ENCODE measurements at regions not wholly inside any gene's neighbourhood (a gene's known extent, or its start where the extent isn't known, plus 50 kb on each side); places are given as distances from the start of the nearest gene placed in this dataset.

GRCh38 chr6:133753756-133754155 lies 135.2 kb upstream of the TCF21 start:
- Histone ChIP-seq H3K4me3 (ENCODE audit: low read depth, low read length) (no peak overlapping the region), H3K4me2 (ENCODE audit: low read length) (no peak overlapping the region), H3K36me3 (ENCODE audit: control insufficient read depth, insufficient read depth, low read length) (no peaks in the 10 kb centered on the region), H3K27me3 (ENCODE audit: control insufficient read depth, insufficient read depth, low read length) (no peaks in the 10 kb centered on the region), H2AFZ (no peak overlapping the region), H3K9ac (no peak overlapping the region), H3K79me2 (no peaks in the 10 kb centered on the region), H3K9me3 (ENCODE audit: control insufficient read depth, low read length) (no peaks in the 10 kb centered on the region), H3K27ac (no peak overlapping the region), H3K4me1 (no peaks in the 10 kb centered on the region)
- TF ChIP-seq CTCF (IDR thresholded peaks at IDR 0.05), result no peak

- Histone ChIP-seq H3K4me1 (no peaks in the 10 kb centered on the region), H3K4me3 (ENCODE audit: low read depth, low read length) (no peak overlapping the region), H3K27me3 (ENCODE audit: control insufficient read depth, insufficient read depth, low read length) (no peaks in the 10 kb centered on the region), H3K9me3 (ENCODE audit: control insufficient read depth, low read length) (no peaks in the 10 kb centered on the region), H3K4me2 (ENCODE audit: low read length) (no peak overlapping the region), H3K9ac (no peak overlapping the region), H3K27ac (no peak overlapping the region), H3K36me3 (ENCODE audit: control insufficient read depth, insufficient read depth, low read length) (no peaks in the 10 kb centered on the region), H2AFZ (no peak overlapping the region), H3K79me2 (no peaks in the 10 kb centered on the region)
- TF ChIP-seq CTCF (IDR thresholded peaks at IDR 0.05), result no peak
These were observed 134.6 kb upstream of the TCF21 start for GRCh38 chr6:133754298-133754697.

GRCh38 chr6:133756078-133756695 lies 132.7 kb upstream of the TCF21 start:
- Histone ChIP-seq H3K9me3 (ENCODE audit: control insufficient read depth, low read length) (no peaks in the 10 kb centered on the region), H3K36me3 (ENCODE audit: control insufficient read depth, insufficient read depth, low read length) (no peaks in the 10 kb centered on the region), H3K79me2 (no peaks in the 10 kb centered on the region), H3K9ac (no peak overlapping the region), H3K27ac (no peak overlapping the region), H2AFZ (no peak overlapping the region), H3K4me1 (no peaks in the 10 kb centered on the region), H3K4me2 (ENCODE audit: low read length) (no peak overlapping the region), H3K27me3 (ENCODE audit: control insufficient read depth, insufficient read depth, low read length) (no peaks in the 10 kb centered on the region), H3K4me3 (ENCODE audit: low read depth, low read length) (no peak overlapping the region)
- no peak for TF ChIP-seq CTCF (IDR thresholded peaks at IDR 0.05)

GRCh38 chr6:133757335-133757734 lies 131.6 kb upstream of the TCF21 start:
- no peak overlapping the region for H3K9ac ChIP-seq
- no peaks in the 10 kb centered on the region for H3K4me1 ChIP-seq
- H3K4me2 ChIP-seq (ENCODE audit: low read length), result no peak overlapping the region
- TF ChIP-seq CTCF (IDR thresholded peaks at IDR 0.05), result no peak
- no peaks in the 10 kb centered on the region for H3K36me3 ChIP-seq (ENCODE audit: control insufficient read depth, insufficient read depth, low read length)
- no peak overlapping the region for H3K27ac ChIP-seq
- no peak overlapping the region for H3K4me3 ChIP-seq (ENCODE audit: low read depth, low read length)
- H3K9me3 ChIP-seq (ENCODE audit: control insufficient read depth, low read length), result no peaks in the 10 kb centered on the region
- no peak overlapping the region for H2AFZ ChIP-seq
- H3K27me3 ChIP-seq (ENCODE audit: control insufficient read depth, insufficient read depth, low read length), result no peaks in the 10 kb centered on the region
- H3K79me2 ChIP-seq, result no peaks in the 10 kb centered on the region

GRCh38 chr6:133758815-133759335 lies 130.0 kb upstream of the TCF21 start:
- Histone ChIP-seq H3K4me2 (ENCODE audit: low read length) (no peak overlapping the region), H3K9me3 (ENCODE audit: control insufficient read depth, low read length) (no peaks in the 10 kb centered on the region), H3K27me3 (ENCODE audit: control insufficient read depth, insufficient read depth, low read length) (no peaks in the 10 kb centered on the region), H3K36me3 (ENCODE audit: control insufficient read depth, insufficient read depth, low read length) (no peaks in the 10 kb centered on the region), H3K4me3 (ENCODE audit: low read depth, low read length) (no peak overlapping the region), H2AFZ (no peak overlapping the region), H3K4me1 (no peaks in the 10 kb centered on the region), H3K79me2 (no peaks in the 10 kb centered on the region), H3K27ac (no peak overlapping the region), H3K9ac (no peak overlapping the region)
- TF ChIP-seq CTCF (IDR thresholded peaks at IDR 0.05), result no peak
